Testis (tissue), 2 donors: ENCODE measurements at regions not wholly inside any gene's neighbourhood (a gene's known extent, or its start where the extent isn't known, plus 50 kb on each side); places are given as distances from the start of the nearest gene placed in this dataset.

Experiments used
- DNase-seq: peaks from one replicate; pipeline ENCODE4 v3.0.0-alpha.2; 2019
- H3K27ac ChIP-seq, 2 donors: fragments of 200-600 bp; sonication (generic); one replicate each; pipeline ENCODE4 v1.5.1; 2019
- H3K27me3 ChIP-seq: fragments of 200-600 bp; sonication (generic); one replicate; pipeline ENCODE4 v1.5.1; 2019
- H3K36me3 ChIP-seq: fragments of 200-600 bp; sonication (generic); one replicate; pipeline ENCODE4 v1.5.1; 2017; ENCODE audit warnings: low read depth; ENCODE audit errors: missing control alignments
- H3K4me1 ChIP-seq: fragments of 200-600 bp; sonication (generic); one replicate; pipeline ENCODE4 v1.5.1; 2019
- H3K4me3 ChIP-seq, 2 donors: fragments of 200-600 bp; sonication (generic); one replicate each; pipeline ENCODE4 v1.5.1; 2017 to 2019
- H3K9me3 ChIP-seq: fragments of 200-600 bp; sonication (generic); one replicate; pipeline ENCODE4 v1.5.1; 2017
- POLR2A ChIP-seq: fragments of 450-650 bp; IDR thresholded peaks from one replicate; pipeline ENCODE4 v1.6.1; 2017; ENCODE audit warnings: antibody characterized with exemption, mild to moderate bottlenecking, moderate library complexity
- WGBS, 2 donors: methylation state at CpG; one replicate each; pipeline ENCODE4 v1.1.5; 2018; 5-methylcytosine and 5-hydroxymethylcytosine counted together
- intact Hi-C: fragments of 100-400 bp; cut with DNase I; formaldehyde crosslinking; loops from one replicate; pipeline ENCODE4 v1.15.1; 2023; ENCODE audit warnings: low total_unique reads
- TF ChIP-seq, protein P1 (sequence below), 3 experiments: fragments of 450-650 bp in 2 of 3; fragments of 200-600 bp in 1 of 3; sonication (generic) in 1 of 3; IDR thresholded peaks; one replicate each; pipeline ENCODE4 v1.5.1; 2016 to 2019; ENCODE audit warnings: antibody characterized with exemption in 3 of 3, mild to moderate bottlenecking in 2 of 3, moderate library complexity in 1 of 3

DNA sequence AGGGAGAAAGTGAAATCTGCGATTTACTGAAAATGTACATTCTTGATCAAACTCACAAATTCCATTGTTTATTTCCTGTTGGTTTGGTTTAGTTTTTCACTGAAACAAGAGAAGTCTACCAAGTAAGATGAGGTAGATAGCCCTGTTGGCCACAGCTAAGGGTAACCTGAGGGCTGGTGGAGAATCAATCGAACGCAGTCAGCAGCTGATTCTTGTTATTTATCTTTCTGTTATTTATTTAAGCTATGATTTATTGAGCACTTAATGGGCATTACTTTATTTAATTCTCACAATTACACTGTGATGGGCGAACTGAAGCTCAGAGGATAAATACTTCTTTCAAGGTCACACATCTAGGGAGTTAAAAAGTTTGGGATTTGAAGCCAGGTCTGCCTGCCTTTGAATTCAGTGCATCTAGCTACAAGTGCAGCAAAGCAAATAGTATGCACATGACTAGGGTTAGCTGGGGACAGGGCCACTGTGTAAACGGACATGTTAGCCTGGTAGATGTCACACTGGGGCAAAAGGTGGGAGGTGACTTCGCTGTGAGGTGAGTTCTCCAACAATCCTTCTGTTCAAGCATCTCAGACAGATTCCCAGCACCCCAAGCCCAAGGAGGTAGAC lies 106.5 kb upstream of the GADD45A start:
- Histone ChIP-seq H3K36me3 (no peaks in the 10 kb centered on the region), H3K27ac (no peak overlapping the region), H3K4me1 (peaks cover 10% of the 10 kb centered on the region), H3K9me3 (no peaks in the 10 kb centered on the region), H3K4me3 (no peak overlapping the region), H3K27me3 (no peaks in the 10 kb centered on the region)
- WGBS, 2 donors: 71 to 79% methylated on average over 6 of the region's 6 CpGs
- intact Hi-C loops: no loop called here
- TF ChIP-seq, protein P1, sequence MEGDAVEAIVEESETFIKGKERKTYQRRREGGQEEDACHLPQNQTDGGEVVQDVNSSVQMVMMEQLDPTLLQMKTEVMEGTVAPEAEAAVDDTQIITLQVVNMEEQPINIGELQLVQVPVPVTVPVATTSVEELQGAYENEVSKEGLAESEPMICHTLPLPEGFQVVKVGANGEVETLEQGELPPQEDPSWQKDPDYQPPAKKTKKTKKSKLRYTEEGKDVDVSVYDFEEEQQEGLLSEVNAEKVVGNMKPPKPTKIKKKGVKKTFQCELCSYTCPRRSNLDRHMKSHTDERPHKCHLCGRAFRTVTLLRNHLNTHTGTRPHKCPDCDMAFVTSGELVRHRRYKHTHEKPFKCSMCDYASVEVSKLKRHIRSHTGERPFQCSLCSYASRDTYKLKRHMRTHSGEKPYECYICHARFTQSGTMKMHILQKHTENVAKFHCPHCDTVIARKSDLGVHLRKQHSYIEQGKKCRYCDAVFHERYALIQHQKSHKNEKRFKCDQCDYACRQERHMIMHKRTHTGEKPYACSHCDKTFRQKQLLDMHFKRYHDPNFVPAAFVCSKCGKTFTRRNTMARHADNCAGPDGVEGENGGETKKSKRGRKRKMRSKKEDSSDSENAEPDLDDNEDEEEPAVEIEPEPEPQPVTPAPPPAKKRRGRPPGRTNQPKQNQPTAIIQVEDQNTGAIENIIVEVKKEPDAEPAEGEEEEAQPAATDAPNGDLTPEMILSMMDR (IDR thresholded peaks at IDR 0.05): no peak
- TF ChIP-seq POLR2A: no peak
- no peak for DNase-seq

DNA sequence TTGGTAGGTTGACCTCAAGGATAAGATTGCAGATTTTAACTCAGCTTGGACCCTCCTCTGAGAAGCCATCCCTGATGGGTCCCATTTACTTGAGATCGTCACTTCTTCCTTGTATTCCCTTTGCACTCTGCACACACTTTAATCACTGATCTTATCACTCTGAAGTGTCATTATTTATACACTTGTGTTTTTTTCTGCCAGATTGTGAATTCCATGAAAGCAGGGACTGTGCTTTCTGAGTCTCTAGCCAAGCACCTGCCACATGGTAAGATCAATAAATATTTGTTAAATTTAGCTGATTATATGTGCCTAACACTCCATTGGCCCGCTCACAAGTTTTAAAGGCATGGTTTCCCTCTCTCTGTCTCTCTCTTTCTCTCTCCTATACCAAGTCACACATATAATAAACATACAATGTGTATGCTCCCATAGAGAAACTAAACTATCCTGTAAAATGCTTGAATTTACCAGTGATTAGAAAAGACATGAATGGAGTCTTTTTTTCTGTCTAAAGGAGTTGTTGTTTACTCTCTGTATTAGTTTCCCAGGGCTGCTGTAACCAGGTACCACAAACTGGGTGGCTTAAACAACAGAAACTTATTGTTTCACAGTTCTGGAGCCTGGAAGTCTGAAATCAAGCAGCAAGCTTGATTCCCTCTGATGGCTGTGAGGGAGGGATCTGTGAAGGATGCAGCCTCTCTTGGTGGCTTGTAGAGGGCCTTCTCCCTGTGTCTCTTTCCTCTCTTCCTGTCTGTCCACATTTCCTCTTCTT lies 105.2 kb upstream of the GADD45A start:
- no peak for DNase-seq
- H3K27ac ChIP-seq: no peak overlapping the region
- no peaks in the 10 kb centered on the region for H3K9me3 ChIP-seq
- no peaks in the 10 kb centered on the region for H3K27me3 ChIP-seq
- TF ChIP-seq, protein P1 (IDR thresholded peaks at IDR 0.05): no peak
- no peak for TF ChIP-seq POLR2A
- H3K4me1 ChIP-seq: peaks cover 12% of the 10 kb centered on the region
- 43 to 50% methylated on average over 2 of the region's 2 CpGs for WGBS, 2 donors
- H3K4me3 ChIP-seq: no peak overlapping the region
- intact Hi-C loops: no loop called here
- no peaks in the 10 kb centered on the region for H3K36me3 ChIP-seq

DNA sequence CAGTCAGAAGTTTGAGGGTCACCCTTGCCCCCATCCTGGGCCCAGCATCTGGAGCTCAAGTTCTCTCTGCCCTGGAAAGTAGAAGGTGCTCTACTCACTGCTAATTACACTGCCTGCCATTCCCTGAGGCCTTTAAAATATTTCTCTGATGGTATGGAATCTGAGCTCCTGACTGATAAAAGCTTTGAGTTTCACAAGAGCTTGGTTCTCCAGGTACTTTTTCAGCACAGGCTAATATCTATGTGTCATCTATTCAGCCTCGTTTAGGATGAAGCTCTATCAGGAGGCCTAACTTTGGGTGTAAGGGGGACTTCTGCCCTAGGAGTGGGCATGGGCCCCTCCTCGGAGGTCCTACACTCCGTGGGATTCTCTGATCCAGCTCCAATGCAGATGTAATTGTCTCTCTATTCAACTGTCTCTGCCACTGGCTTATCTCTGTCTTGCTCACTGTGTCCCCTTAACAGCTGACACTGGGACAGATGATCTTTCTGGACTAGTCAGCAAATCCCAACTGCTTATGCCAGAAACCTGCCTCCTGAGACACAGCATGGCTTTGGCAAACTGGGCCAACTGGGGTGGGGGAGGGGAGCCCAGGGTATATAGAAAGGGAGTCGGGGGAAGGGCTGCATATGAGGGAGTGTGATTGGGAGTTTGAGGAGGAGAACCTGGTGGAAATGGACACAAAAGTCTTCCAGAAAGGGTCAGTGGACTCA lies 104.2 kb upstream of the GADD45A start:
- H3K27me3 ChIP-seq: no peaks in the 10 kb centered on the region

DNA sequence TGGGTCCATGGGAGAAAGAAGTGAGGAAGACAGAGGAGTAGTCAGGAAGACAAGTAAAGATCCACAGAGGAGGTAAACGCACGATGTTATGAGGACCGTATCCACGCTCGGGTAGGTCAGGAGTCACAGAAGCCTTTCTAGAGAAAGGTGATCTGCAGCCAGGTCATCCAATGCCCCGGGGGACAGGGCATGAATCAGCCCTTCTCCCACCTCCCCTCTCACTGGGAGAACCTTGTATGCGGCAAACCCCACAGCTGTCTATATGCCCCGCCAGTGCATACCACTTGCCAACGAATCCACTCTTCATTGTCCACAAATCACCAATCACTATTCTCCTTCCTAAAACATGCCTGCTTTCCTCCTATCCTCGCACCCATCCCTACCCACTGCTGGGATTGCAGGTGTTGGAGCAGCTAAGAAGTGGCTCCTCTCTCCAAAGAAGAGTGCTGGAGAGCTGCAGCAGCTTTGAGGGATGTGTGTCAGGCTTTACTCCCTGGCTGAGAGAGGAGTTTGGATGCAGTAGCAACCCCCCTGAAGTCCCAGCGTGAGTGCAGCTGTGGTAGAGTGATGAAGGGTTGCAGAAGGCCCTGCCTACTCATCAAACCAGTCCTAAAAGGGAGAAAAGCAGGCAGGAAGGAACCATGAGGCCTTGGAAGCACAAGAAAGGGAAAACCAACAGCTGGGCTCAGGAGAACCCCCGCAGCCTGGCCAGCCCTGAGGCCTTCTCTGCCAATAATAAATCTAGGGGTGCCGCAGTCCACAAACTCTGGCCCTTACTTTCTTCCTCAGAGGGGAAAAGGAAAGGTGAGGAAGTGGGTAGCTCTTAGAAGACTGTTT lies 102.2 kb upstream of the GADD45A start:
- H3K27ac ChIP-seq: peak overlapping the region; percentile 26 to 51

More for the DNA sequence above, 104.2 kb upstream of the GADD45A start:
- Histone ChIP-seq H3K4me3 (no peak overlapping the region), H3K4me1 (peaks cover 12% of the 10 kb centered on the region), H3K9me3 (no peaks in the 10 kb centered on the region), H3K36me3 (no peaks in the 10 kb centered on the region), H3K27ac (no peak overlapping the region)
- 84 to 89% methylated on average over 4 of the region's 4 CpGs for WGBS, 2 donors
- intact Hi-C loops: no loop called here
- TF ChIP-seq, protein P1 (IDR thresholded peaks at IDR 0.05): no peak
- TF ChIP-seq POLR2A: no peak
- no peak for DNase-seq

More for the DNA sequence above, 102.2 kb upstream of the GADD45A start:
- DNase-seq: no peak
- TF ChIP-seq, protein P1 (IDR thresholded peaks at IDR 0.05): no peak
- no peak for TF ChIP-seq POLR2A
- intact Hi-C loops: no loop called here
- Histone ChIP-seq H3K27me3 (no peaks in the 10 kb centered on the region), H3K36me3 (no peaks in the 10 kb centered on the region), H3K9me3 (no peaks in the 10 kb centered on the region), H3K4me3 (no peak overlapping the region), H3K4me1 (peaks cover 25% of the 10 kb centered on the region)
- WGBS, 2 donors: 77 to 82% methylated on average over 13 of the region's 13 CpGs
